Activated naive CD4-positive, alpha-beta T cell treated with anti-CD3 and anti-CD28 coated beads for 36 hours (primary cell): ENCODE measurements at regions not wholly inside any gene's neighbourhood (a gene's known extent, or its start where the extent isn't known, plus 50 kb on each side); places are given as distances from the start of the nearest gene placed in this dataset.
"Not testable (repeated sequence)": the region's sequence is repeated elsewhere in the genome, so short reads cannot be mapped to it uniquely, and the experiment has no call there.

Source experiments
- CTCF ChIA-PET: fragments of 350-600 bp; sonication (Branson Sonifier 250); formaldehyde crosslinking; loops from one replicate; lab custom pipeline; 2021; ENCODE audit warnings: antibody characterized with exemption; lab: Charles Lee
- DNase-seq: peaks from one replicate; pipeline ENCODE4 v3.0.0-alpha.2; 2020
- H3K27ac Mint-ChIP-seq: one replicate; pipeline ENCODE4 v1.8.0; 2021; ENCODE audit warnings: mild to moderate bottlenecking, mixed read lengths
- H3K27me3 Mint-ChIP-seq: one replicate; pipeline ENCODE4 v1.8.0; 2021; ENCODE audit warnings: low read depth, mixed read lengths
- H3K36me3 Mint-ChIP-seq: one replicate; pipeline ENCODE4 v1.8.0; 2021; ENCODE audit warnings: low read depth, mixed read lengths
- H3K4me1 Mint-ChIP-seq: one replicate; pipeline ENCODE4 v1.8.0; 2021; ENCODE audit warnings: low read depth, mixed read lengths
- H3K4me3 Mint-ChIP-seq: one replicate; pipeline ENCODE4 v1.8.0; 2021; ENCODE audit warnings: mild to moderate bottlenecking, moderate library complexity, mixed read lengths
- H3K9me3 Mint-ChIP-seq: one replicate; pipeline ENCODE4 v1.8.0; 2021; ENCODE audit warnings: mixed read lengths
- intact Hi-C: fragments of 100-400 bp; cut with micrococcal nuclease; formaldehyde crosslinking; loops from one replicate; pipeline ENCODE4 v1.15.1; 2023

- DNase-seq = no peak
- Mint-ChIP-seq H3K9me3 (peaks cover 2% of the 10 kb centered on the region), H3K4me1 (no peaks in the 10 kb centered on the region), H3K27ac (no peak overlapping the region), H3K27me3 (no peaks in the 10 kb centered on the region), H3K36me3 (no peaks in the 10 kb centered on the region), H3K4me3 (no peak overlapping the region)
- intact Hi-C loops = no loop called here
- CTCF ChIA-PET = no interaction called here
These were observed 831.2 kb downstream of the METTL15 start for GRCh38 chr11:28939381-28939780.

- Mint-ChIP-seq H3K9me3 (peaks cover 5% of the 10 kb centered on the region), H3K27ac (no peak overlapping the region), H3K27me3 (no peaks in the 10 kb centered on the region), H3K36me3 (no peaks in the 10 kb centered on the region), H3K4me3 (no peak overlapping the region), H3K4me1 (no peaks in the 10 kb centered on the region)
- intact Hi-C loops = no loop called here
- CTCF ChIA-PET = no interaction called here
- no peak for DNase-seq
These were observed 829.9 kb downstream of the METTL15 start for GRCh38 chr11:28938091-28938490.

- intact Hi-C loops = no loop called here
- H3K9me3 Mint-ChIP-seq = peaks cover 13% of the 10 kb centered on the region
- no peak overlapping the region for H3K4me3 Mint-ChIP-seq
- no peaks in the 10 kb centered on the region for H3K36me3 Mint-ChIP-seq
- no peak overlapping the region for H3K27ac Mint-ChIP-seq
- H3K27me3 Mint-ChIP-seq = no peaks in the 10 kb centered on the region
- CTCF ChIA-PET = no interaction called here
- no peaks in the 10 kb centered on the region for H3K4me1 Mint-ChIP-seq
- DNase-seq = no peak
These were observed 824.8 kb downstream of the METTL15 start for GRCh38 chr11:28932940-28933339.

- no peaks in the 10 kb centered on the region for H3K36me3 Mint-ChIP-seq
- no peak overlapping the region for H3K27ac Mint-ChIP-seq
- H3K4me3 Mint-ChIP-seq = no peak overlapping the region
- DNase-seq = no peak
- H3K27me3 Mint-ChIP-seq = no peaks in the 10 kb centered on the region
- intact Hi-C loops = no loop called here
- CTCF ChIA-PET = interaction anchor here (0.6 kb wide), 1 partner anchor 23 kb away, joined by 3 read pairs; no protein-coding TSS in a partner anchor
- peaks cover 12% of the 10 kb centered on the region for H3K9me3 Mint-ChIP-seq
- no peaks in the 10 kb centered on the region for H3K4me1 Mint-ChIP-seq
These were observed 815.8 kb downstream of the METTL15 start for GRCh38 chr11:28924004-28924403.

GRCh38 chr11:28922386-28922981 lies 814.3 kb downstream of the METTL15 start:
- intact Hi-C loops = no loop called here
- Mint-ChIP-seq H3K4me3 (no peak overlapping the region), H3K27me3 (no peaks in the 10 kb centered on the region), H3K4me1 (no peaks in the 10 kb centered on the region), H3K36me3 (no peaks in the 10 kb centered on the region), H3K27ac (no peak overlapping the region), H3K9me3 (peaks cover 11% of the 10 kb centered on the region)
- CTCF ChIA-PET = no interaction called here
- no peak for DNase-seq

- CTCF ChIA-PET = no interaction called here
- intact Hi-C loops = no loop called here
- Mint-ChIP-seq H3K9me3 (peaks cover 11% of the 10 kb centered on the region), H3K4me1 (no peaks in the 10 kb centered on the region), H3K4me3 (no peak overlapping the region), H3K36me3 (no peaks in the 10 kb centered on the region), H3K27ac (no peak overlapping the region), H3K27me3 (no peaks in the 10 kb centered on the region)
- no peak for DNase-seq
These were observed 811.0 kb downstream of the METTL15 start for GRCh38 chr11:28919194-28919593.

GRCh38 chr11:28913883-28914282 lies 805.7 kb downstream of the METTL15 start:
- Mint-ChIP-seq H3K9me3 (peaks cover 5% of the 10 kb centered on the region), H3K4me1 (no peaks in the 10 kb centered on the region)
- DNase-seq = no peak

GRCh38 chr11:28911829-28912228 lies 803.6 kb downstream of the METTL15 start:
- H3K4me1 Mint-ChIP-seq = no peaks in the 10 kb centered on the region
- CTCF ChIA-PET = no interaction called here
- no peak for DNase-seq
- no peaks in the 10 kb centered on the region for H3K27me3 Mint-ChIP-seq
- intact Hi-C loops = no loop called here
- H3K4me3 Mint-ChIP-seq = no peak overlapping the region
- H3K36me3 Mint-ChIP-seq = no peaks in the 10 kb centered on the region
- no peak overlapping the region for H3K27ac Mint-ChIP-seq
- H3K9me3 Mint-ChIP-seq = peaks cover 2% of the 10 kb centered on the region

More at GRCh38 chr11:28913883-28914282, 805.7 kb downstream of the METTL15 start:
- intact Hi-C loops = no loop called here
- no peaks in the 10 kb centered on the region for H3K27me3 Mint-ChIP-seq
- no peaks in the 10 kb centered on the region for H3K36me3 Mint-ChIP-seq
- no peak overlapping the region for H3K27ac Mint-ChIP-seq
- no peak overlapping the region for H3K4me3 Mint-ChIP-seq
- CTCF ChIA-PET = no interaction called here

GRCh38 chr11:28910926-28911325 lies 802.7 kb downstream of the METTL15 start:
- DNase-seq = no peak
- Mint-ChIP-seq H3K9me3 (no peaks in the 10 kb centered on the region), H3K27me3 (no peaks in the 10 kb centered on the region), H3K27ac (no peak overlapping the region), H3K4me1 (no peaks in the 10 kb centered on the region), H3K4me3 (no peak overlapping the region), H3K36me3 (no peaks in the 10 kb centered on the region)
- CTCF ChIA-PET = no interaction called here
- intact Hi-C loops = no loop called here

- DNase-seq = no peak
- H3K36me3 Mint-ChIP-seq = no peaks in the 10 kb centered on the region
- no peak overlapping the region for H3K4me3 Mint-ChIP-seq
- peaks cover 3% of the 10 kb centered on the region for H3K9me3 Mint-ChIP-seq
- H3K4me1 Mint-ChIP-seq = no peaks in the 10 kb centered on the region
- no peak overlapping the region for H3K27ac Mint-ChIP-seq
- CTCF ChIA-PET = no interaction called here
- no peaks in the 10 kb centered on the region for H3K27me3 Mint-ChIP-seq
- intact Hi-C loops = no loop called here
These were observed 795.5 kb downstream of the METTL15 start for GRCh38 chr11:28903716-28904115.

- H3K4me1 Mint-ChIP-seq = no peaks in the 10 kb centered on the region
- DNase-seq = no peak
- H3K36me3 Mint-ChIP-seq = no peaks in the 10 kb centered on the region
- intact Hi-C loops = no loop called here
- CTCF ChIA-PET = no interaction called here
- peaks cover 6% of the 10 kb centered on the region for H3K9me3 Mint-ChIP-seq
- no peak overlapping the region for H3K4me3 Mint-ChIP-seq
- H3K27me3 Mint-ChIP-seq = no peaks in the 10 kb centered on the region
- H3K27ac Mint-ChIP-seq = no peak overlapping the region
These were observed 792.2 kb downstream of the METTL15 start for GRCh38 chr11:28900427-28900826.

GRCh38 chr11:28899706-28900105 lies 791.5 kb downstream of the METTL15 start:
- CTCF ChIA-PET = no interaction called here
- intact Hi-C loops = no loop called here
- H3K4me3 Mint-ChIP-seq = no peak overlapping the region
- no peaks in the 10 kb centered on the region for H3K36me3 Mint-ChIP-seq
- no peak overlapping the region for H3K27ac Mint-ChIP-seq
- no peaks in the 10 kb centered on the region for H3K4me1 Mint-ChIP-seq
- no peaks in the 10 kb centered on the region for H3K27me3 Mint-ChIP-seq
- peaks cover 6% of the 10 kb centered on the region for H3K9me3 Mint-ChIP-seq
- DNase-seq = no peak

GRCh38 chr11:28890601-28891040 lies 782.4 kb downstream of the METTL15 start:
- H3K27ac Mint-ChIP-seq, intact Hi-C loops, H3K4me3 Mint-ChIP-seq, DNase-seq, H3K27me3 Mint-ChIP-seq, H3K4me1 Mint-ChIP-seq, CTCF ChIA-PET, H3K36me3 Mint-ChIP-seq, H3K9me3 Mint-ChIP-seq: not testable (repeated sequence)
